ENCODE measurements at regions not wholly inside any gene's neighbourhood (a gene's known extent, or its start where the extent isn't known, plus 50 kb on each side); places are given as distances from the start of the nearest gene placed in this dataset.
A peak's percentile ranks its signal among the peaks of the same experiment; 100 is the strongest.
"Not testable (repeated sequence)": the region's sequence is repeated elsewhere in the genome, so short reads cannot be mapped to it uniquely, and the experiment has no call there.

- DNase-seq (ENCODE audit: low spot score) = no peak
Measured at GRCh38 chr16:58862334-58863021, 128.4 kb upstream of the GOT2 start.

GRCh38 chr16:58859958-58860669, 126.0 kb upstream of the GOT2 start:
- DNase-seq (ENCODE audit: low spot score) = no peak

GRCh38 chr16:58858577-58858976, 124.5 kb upstream of the GOT2 start:
- not testable (repeated sequence) for DNase-seq (ENCODE audit: low spot score)

- no peak for DNase-seq (ENCODE audit: low spot score)
Measured at GRCh38 chr16:58855291-58855863, 121.3 kb upstream of the GOT2 start.

GRCh38 chr16:58853854-58854791, 120.0 kb upstream of the GOT2 start:
- DNase-seq (ENCODE audit: low spot score) = peak; percentile 46

- DNase-seq (ENCODE audit: low spot score) = no peak
Measured at GRCh38 chr16:58850678-58851020, 116.5 kb upstream of the GOT2 start.

GRCh38 chr16:58850019-58850677, 116.0 kb upstream of the GOT2 start:
- DNase-seq (ENCODE audit: low spot score) = no peak

- no peak for DNase-seq (ENCODE audit: low spot score)
Measured at GRCh38 chr16:58848662-58849002, 114.5 kb upstream of the GOT2 start.

- no peak for DNase-seq (ENCODE audit: low spot score)
Measured at GRCh38 chr16:58847902-58848661, 114.0 kb upstream of the GOT2 start.

- DNase-seq (ENCODE audit: low spot score) = not testable (repeated sequence)
Measured at GRCh38 chr16:58846226-58846625, 112.1 kb upstream of the GOT2 start.

GRCh38 chr16:58843675-58844074, 109.6 kb upstream of the GOT2 start:
- DNase-seq (ENCODE audit: low spot score) = no peak

GRCh38 chr16:58842746-58843145, 108.6 kb upstream of the GOT2 start:
- DNase-seq (ENCODE audit: low spot score) = no peak

- no peak for DNase-seq (ENCODE audit: low spot score)
Measured at GRCh38 chr16:58842156-58842555, 108.0 kb upstream of the GOT2 start.

- no peak for DNase-seq (ENCODE audit: low spot score)
Measured at GRCh38 chr16:58837950-58838349, 103.8 kb upstream of the GOT2 start.

GRCh38 chr16:58836427-58836826, 102.3 kb upstream of the GOT2 start:
- DNase-seq (ENCODE audit: low spot score) = no peak

GRCh38 chr16:58832386-58832895, 98.3 kb upstream of the GOT2 start:
- no peak for DNase-seq (ENCODE audit: low spot score)

- DNase-seq (ENCODE audit: low spot score) = no peak
Measured at GRCh38 chr16:58831386-58831785, 97.3 kb upstream of the GOT2 start.

GRCh38 chr16:58828901-58829545, 94.9 kb upstream of the GOT2 start:
- DNase-seq (ENCODE audit: low spot score) = no peak

- no peak for DNase-seq (ENCODE audit: low spot score)
Measured at GRCh38 chr16:58824201-58824600, 90.1 kb upstream of the GOT2 start.

- DNase-seq (ENCODE audit: low spot score) = no peak
Measured at GRCh38 chr16:58821886-58822285, 87.8 kb upstream of the GOT2 start.

All from ecto neural progenitor cell (in vitro differentiated cells).